IPS DF 4.7 (cell line): ENCODE measurements at regions not wholly inside any gene's neighbourhood (a gene's known extent, or its start where the extent isn't known, plus 50 kb on each side); places are given as distances from the start of the nearest gene placed in this dataset.

Experiments
- DNase-seq: peaks from one replicate; pipeline ENCODE4 v3.0.0-alpha.2; 2013; ENCODE audit warnings: low spot score; ENCODE audit errors: extremely low read depth

DNA sequence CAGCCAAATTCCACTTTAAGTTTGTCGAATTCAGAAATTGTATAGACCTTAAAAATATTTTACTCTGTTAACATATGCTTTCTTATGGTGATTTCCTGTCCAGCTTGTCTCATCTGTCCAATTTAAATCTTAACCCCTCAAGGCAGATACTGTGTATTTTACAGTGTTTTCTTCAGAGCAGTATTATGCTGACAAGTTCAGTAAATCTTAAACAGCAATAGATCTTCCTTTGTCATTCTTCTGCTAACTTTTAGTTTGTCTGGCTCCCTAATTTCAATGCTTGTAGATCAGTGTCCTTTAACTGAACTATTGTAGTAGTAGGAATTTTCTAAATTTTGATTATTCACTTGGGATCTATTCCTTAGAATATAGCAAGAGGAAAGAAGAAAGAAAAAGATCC is 52.8 kb upstream of the MEIS1 start:
- DNase-seq, result no peak

DNA sequence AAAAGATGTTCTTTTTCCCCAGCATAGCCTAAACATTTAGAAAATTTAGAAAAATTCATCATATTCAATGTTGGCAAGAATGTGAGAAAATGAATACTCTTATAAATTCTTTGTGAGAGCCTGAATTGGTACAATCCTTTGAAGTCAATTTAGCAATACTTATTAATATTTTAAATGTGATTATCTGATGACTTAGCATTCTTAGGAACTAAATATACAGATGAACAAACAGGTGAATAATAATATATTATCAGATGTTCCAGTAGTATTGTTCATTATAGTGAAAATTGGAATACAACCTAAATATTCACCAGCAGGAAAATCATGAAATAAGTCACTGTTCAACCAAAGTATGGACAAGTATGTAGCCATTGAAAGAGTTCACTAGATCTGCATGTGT is 55.5 kb upstream of the MEIS1 start:
- DNase-seq, result no peak

DNA sequence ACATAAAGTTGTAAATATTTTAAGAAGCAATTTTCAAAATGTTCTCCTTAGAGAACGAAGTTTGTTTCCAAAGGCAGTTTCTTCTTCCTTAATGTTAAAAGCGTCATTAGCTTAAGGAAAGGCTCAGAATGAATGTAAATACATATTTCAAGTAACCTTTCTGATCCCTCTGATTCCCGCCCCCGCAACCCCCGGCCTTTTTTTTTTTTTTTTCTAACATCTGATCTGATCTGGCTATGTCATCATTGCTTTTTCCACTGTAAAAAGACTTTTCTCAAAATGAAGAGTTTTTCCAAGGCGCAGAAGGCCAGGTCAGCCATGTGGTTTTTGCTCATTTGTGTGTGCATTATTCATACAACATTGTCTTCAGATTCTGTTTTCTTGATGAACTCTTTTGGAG is 57.1 kb upstream of the MEIS1 start:
- no peak for DNase-seq

DNA sequence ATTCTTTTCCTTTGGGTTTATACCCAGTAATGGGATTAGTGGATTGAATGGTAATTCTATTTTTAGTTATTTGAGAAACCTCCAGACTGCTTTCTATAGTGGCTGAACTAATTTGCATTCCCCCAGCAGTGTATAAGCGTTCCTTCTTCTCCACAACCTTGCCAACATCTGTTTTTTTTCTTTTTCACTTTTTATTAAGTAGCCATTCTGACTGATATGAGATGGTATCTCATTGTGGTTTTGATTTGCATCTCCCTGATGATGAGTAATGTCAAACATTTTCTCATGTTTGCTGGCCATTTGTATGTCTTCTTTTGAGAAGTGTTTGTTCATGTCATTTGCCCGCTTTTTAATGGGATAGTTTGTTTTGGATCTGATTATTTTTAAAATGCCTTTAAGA is 64.1 kb upstream of the MEIS1 start:
- DNase-seq, result no peak

DNA sequence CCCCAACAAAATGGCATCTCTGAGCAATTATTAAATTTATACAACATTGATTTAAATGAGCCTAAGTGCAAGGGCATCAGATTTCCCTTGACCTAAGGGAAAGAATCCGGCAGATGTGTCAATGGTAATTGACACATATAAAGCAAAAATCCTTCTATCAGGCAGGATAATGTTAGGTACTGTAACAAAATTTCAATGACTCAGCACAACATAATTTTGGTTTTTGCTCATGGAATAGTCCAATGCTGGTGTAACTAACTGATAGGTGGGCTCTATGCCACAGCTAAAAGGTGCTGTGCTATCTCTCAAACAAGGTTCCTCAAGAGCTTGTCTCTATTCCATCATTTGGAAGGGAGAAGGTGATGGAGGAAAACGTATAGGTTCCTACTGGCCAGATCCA is 68.3 kb upstream of the MEIS1 start:
- no peak for DNase-seq

DNA sequence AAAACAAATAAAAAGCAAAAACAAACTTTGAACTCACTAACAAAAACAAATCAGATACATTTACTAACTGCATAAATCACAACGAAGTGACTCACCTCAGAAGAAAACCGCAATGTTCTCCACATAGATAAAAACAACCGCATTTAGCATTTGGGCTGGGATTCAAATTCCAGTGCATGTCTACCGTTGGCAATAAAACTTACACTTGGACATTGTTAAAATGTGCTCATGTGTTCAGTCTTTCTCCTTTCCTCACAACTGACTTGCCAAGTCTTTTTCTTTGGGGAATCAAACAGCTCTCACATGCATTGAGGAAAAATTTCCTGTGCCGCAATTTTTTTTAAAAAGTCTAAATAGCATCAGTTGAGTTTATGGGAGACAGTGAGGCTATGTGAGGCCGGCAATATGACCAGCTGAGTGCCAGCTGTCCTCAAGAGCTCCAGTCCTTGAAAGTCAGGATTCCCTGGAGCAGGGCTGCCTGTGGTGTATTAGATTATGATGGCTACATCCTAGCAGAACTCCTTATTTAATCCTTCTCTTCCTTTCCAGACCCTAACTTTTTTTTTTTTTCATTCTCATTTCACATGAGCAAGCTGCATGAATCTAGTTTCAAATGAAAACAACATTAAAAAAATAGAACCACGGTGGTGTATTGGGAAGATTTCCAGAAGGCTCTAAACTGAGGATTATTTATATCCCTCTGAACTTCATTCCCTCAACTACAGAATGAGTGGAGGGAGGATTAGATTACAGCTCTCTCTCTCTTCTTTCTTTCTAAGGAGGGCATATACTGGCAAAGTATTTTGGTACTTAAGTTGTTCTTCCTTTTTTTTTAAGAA is 70.2 kb upstream of the MEIS1 start:
- DNase-seq, result no peak

DNA sequence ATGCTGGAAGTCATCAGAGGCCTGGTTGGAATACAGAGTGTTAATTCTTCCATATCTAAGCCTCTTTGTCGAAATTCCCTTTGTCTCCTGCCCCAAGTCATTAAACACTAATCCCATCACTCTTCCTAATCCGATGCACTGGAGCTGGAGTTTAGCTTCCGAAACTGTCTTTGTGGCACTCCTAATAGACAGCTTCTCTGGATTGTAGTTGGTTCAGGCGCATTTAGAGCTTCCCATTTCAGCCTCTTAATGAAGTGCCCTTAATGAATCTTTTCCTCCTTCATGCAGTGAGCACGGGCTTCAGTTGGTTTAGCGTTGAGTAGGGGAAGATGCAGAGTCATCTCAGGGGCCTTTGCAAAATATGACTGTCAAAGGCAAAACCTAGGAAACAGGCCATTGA is 72.2 kb upstream of the MEIS1 start:
- no peak for DNase-seq

DNA sequence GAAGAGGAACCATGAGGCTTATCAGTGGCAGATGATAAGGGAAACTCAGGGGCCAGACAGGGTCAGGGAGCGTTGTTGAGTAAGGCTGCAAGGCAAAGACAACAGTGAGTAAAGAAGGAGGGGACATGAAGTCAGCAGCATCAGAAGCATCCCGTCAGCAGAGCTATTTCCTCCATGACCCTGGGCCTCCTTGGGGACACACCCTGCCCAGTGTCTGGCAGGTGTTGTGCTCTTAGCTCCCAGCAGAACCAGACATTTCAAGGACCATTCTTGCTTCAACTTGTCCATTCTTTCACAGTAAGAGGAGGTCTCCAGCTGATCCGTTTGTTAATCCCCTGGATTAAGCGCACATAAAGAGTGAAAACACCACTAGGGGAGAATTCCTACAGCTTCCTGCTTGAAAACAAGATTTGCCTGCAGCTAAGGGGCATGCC is 88.7 kb upstream of the MEIS1 start:
- no peak for DNase-seq

DNA sequence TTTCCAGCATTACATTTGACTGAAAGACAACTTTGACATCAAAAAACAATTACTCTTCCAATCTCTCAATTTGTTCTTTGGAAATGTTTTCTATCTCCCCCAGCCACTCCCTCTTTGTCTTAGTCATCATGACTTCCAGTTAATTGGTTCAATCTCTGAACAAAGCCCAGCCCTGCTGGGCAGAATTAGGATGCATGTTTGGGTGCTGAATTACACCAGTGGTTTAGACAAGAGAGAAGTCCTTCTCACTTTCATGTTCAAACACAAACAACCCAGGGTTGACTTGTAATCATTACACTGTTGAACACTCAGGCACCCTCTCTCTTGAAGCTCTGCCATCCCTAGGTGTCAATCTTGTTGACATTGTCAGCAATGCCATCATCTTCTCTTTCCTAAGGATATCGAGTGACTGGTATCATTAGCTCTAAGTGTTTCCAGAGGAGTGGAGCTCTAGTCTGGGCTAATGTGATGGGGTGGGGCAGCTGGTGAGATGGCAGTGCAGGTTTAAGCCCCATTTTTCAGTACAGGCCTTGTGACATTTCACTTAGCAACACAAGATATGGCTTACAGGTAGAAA is 90.8 kb upstream of the MEIS1 start:
- no peak for DNase-seq

DNA sequence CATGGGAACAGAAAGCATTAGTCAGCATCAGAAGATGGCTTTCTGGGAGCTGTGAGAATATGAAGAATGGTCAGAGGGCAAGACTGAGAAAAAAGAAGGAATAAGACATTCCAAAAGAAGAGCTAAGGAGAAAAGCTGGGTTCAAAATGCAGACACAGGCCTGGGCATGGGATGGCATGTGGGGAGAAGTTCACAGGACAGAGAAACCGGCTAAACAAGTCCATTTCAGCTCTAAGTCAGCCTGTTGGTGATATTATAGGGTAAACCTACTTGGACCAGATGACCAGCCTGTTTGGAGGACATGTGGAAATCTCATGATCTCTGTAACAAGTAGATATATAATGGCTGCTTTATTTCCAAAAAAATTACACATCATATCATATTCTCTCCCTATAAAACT is 91.7 kb upstream of the MEIS1 start:
- DNase-seq, result no peak

DNA sequence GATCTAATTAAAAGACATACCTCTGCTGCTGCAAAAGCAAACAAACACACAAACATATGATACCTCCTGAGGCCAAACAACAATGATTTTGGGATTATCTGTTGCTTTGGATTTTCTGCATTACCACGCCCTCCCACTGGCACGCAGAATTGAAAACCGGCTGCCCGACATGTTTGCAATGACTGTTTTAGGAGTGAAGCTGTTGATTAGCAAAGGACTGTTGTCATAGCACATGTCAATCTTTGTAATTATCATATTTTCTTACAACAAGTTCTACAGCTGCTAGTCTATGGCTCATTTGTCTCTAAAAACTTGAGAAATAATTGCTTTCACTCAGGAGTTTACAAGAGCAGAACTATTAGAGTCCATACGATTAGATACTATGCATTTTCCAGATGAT is 94.4 kb upstream of the MEIS1 start:
- DNase-seq, result no peak

DNA sequence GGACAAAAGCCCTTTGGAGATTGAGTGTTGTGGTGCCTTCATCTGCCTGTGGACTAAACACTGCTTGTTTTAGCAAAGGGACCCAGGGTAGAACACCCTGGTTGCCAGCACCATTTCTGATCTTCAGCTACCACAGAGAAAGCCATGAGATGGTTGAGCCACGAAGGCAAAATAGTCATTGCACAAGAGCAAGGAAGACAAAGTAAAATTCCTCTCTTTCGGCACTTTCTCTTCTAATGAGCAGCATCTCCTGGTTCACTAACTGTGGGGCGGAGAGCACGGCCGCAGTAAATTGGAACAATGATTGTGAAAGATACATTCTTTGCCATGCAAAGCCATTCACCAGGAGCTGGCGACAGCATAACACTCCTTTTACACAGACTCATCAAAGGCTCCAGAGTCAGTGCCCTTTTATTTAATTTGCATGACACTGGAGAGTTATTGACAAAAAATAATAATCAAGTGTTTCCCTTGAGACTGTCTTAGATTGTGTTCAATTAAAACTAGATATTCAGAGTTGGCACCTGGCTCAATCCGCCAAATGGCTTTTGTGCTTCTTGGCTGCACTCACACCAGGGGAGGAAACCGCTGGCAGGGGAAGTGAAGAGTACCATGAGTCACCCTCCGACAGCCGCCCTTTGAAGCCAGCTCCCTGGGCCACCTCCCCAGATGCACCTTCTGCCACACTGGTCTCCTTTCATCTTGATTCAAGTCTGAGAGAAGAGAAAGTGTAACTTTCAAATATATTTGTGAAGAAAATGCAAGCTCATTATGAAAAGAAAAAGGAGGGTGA is 100.5 kb upstream of the MEIS1 start:
- DNase-seq, result no peak

DNA sequence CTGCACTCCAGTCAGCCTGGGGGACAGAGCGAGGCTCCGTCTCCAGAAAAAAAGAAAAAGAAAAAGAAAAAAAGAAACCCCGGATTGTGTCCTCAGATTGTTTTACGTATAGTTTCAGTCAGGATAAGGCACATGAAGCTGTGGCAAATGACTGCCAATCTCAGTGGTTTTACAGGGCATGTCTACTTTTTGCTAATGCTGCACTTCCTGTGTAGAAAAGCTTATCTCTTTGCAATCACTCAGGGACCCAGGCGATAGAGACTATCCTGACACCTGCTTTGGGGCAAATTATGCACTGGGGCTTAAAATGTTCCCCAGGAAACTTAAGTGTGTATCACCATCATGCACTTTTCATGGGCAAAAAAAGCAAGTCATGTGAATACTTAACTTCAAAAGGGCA is 103.7 kb upstream of the MEIS1 start:
- DNase-seq, result no peak

DNA sequence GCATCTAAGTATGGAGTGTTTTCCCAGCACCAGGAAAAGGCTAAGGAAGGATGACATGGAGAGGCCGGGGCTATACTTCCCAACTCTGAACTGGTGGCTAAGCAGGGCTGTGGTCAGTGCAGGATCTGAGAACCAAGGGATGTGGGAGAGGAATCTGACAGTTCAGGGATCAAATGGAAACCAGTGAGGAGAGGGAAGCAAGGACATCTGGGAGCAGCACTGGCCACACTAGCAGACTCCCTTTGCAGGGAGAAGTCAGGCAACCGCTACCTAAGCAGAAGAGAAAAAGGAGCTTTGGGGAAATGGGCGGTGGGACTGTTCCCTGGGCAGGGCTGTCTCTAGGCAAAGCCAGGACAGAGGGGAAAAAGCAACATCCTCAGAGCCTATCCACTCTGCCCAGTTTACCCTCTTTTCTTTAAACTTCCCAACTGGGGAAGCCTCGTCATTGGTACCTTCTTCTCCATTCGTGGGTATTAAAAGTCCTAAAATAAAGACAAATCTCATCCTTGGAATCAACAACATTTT is 105.8 kb upstream of the MEIS1 start:
- DNase-seq, result no peak

DNA sequence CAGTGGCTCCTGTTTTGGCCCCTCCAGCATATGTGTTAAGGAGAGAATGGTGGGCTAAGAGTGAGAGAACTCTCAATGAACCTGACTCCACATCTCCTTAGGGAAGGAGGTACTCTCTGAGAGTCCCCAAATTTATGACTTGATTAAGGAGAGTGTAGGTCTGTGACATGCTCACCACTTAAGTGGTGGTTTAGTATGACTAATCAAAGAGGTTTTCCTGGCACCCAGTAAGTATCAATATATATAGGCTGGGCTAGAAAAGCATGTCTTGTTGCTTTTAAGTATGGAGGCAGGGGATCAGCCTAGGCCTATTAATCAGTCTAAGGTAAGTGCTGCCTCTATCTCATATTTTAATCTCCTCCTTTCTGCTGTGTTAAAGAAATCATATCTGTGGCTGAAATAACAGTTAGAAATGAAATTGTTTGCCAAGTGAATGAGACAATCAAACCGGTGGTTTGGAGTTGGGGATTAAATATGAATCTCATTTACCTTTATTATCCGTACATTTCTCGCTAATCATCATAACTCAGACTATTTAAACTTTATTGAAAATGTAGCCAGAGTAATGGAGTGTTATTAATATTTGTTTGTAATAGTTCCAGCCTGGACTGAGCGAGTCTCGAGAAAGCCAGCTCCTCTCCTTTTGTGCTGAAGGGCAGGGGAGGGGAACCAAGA is 107.7 kb upstream of the MEIS1 start:
- DNase-seq, result no peak

DNA sequence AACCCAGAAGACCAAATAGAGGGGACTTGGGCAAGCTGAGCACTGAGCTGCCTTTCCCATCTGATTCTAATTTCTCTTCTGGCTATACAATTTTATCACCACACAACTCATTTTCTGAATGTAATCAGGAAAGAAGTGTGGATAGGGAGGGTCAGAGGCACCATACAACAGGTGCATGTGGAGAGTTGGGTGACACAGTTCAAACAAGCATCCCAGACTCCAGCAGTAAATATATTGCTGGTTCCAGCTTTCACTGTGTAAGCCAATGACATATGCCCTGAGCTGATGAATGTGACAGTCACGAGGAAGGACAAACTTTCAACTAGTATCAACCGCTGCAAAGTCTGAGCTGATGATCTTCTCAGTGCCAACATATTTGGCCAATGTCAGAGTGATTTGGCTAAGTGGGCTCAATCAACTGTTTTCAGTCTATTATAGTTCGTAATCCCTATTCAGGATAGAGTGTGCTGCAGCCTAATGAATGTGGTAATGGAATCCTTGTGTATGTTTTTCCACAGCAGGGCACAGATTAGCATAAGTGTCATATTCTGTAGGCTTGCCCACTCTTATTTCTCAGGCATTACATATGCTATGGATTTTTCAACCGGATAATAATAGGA is 109.9 kb upstream of the MEIS1 start:
- no peak for DNase-seq

DNA sequence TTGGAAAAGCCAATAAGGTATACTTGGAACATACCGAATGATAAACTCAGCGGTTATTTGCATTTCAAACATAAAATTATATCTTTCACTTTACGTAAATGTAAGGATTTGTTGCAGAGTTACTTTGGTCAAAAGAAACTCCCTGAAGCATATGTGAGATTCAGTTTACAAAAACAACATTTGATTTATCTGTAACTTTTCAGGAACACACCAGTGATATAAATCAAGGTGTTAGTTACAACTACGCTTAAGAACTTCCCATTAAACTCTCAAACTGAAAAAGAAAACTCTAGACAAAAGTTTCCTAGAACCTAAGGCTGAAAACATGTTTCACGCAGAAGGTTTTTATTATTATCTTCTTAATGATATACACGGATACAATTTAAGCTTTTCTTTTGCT is 110.6 kb upstream of the MEIS1 start:
- DNase-seq, result no peak

DNA sequence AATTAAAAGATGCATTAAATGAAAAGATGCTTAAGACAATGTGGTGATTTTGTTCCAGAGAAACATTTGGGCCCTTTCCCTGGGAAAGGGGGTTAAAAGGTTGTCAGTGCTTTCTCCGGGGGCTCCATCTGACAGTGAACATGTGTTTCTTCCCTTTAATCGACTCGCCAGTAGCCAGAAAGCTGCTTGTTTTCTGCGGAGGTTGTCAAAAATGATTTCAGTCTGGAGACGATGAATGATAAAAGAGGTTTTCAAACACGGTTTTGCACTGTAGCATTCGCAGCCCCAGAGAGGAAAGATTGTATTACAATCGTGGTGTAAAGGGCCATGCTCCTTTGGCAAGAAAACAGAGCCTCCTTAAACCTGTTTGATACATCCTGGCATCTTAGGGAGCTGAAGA is 111.5 kb upstream of the MEIS1 start:
- no peak for DNase-seq

DNA sequence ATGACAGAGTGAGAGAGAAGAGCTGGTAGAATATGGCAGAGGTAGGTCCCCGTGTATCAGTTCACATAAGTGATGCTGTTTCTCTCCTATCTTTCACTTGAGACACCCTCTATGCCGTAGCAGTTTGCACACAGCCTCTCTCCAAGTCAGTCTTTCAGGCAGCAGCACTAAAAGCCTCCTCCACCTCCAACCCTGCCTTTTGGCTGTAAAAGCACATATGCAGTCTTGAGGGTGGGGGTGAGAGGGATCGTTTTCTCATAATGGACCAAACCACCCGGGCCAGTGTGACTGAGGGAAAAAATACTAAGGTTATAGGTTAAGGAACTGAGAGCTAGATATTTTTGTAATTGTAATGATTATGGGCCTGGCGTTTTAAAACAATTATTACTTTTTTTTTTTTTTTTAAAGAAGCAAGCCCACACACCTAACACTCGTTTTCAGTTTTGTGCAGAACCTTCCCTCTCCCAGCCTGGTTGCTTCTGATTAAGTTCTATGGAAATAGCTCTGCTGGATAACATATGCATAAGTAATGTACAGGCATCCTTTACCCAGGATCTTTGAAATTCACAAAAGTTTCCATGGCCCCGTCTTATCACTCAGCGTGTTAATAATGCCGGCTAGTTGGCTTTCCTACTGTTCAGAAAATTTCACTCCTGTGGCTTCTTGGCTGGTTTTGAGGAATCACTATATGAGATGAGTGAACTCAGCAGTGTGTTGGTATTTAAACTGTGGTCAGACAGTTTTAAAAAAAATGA is 112.2 kb upstream of the MEIS1 start:
- DNase-seq, result no peak

DNA sequence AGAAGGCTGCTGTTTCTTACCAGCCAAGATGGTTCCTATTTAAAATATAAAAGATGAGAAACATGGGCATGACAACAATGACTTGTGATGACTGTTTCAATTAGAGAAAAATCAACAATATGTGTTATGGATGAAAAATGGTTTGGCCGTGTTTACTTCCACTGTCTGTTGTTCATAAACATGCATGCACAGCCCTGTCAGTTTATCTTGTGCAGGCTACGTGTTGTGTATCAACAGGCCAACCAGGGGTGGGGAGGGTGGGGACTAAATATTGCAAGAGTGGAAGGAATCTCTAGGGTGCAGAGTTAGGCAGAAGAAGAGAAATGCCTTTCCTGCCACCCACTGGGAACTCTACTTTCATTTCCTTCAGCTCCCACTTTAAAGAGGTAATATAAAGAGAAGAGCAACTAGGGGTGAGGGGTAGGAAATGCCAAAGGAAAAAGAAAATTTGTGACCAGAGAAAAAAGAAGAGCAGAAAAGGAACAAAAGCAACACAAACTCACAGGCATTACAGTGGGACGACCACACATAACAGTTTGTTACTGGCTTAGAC is 116.8 kb upstream of the MEIS1 start:
- no peak for DNase-seq
